Chondrocyte (in vitro differentiated cells): ENCODE measurements at regions not wholly inside any gene's neighbourhood (a gene's known extent, or its start where the extent isn't known, plus 50 kb on each side); places are given as distances from the start of the nearest gene placed in this dataset.

ENCODE experiments used
- DNase-seq: peaks from one replicate; pipeline ENCODE4 v3.0.0; 2021; ENCODE audit warnings: mixed read lengths, low spot score
- H3K27ac Mint-ChIP-seq: one replicate; pipeline ENCODE4 v1.8.0; 2021; ENCODE audit warnings: mild to moderate bottlenecking, moderate library complexity, mixed read lengths; ENCODE audit not compliant: unreplicated experiment
- H3K27me3 Mint-ChIP-seq: 2 replicates; pipeline ENCODE4 v1.8.0; 2021; ENCODE audit warnings: low read depth, mixed read lengths
- H3K36me3 Mint-ChIP-seq: 2 replicates; pipeline ENCODE4 v1.8.0; 2021; ENCODE audit warnings: low read depth, mixed read lengths
- H3K4me1 Mint-ChIP-seq: 2 replicates; pipeline ENCODE4 v1.8.0; 2021; ENCODE audit warnings: low read depth, mild to moderate bottlenecking, mixed read lengths
- H3K4me3 Mint-ChIP-seq: one replicate; pipeline ENCODE4 v1.8.0; 2021; ENCODE audit warnings: mild to moderate bottlenecking, moderate library complexity, mixed read lengths; ENCODE audit not compliant: unreplicated experiment
- H3K9me3 Mint-ChIP-seq: 2 replicates; pipeline ENCODE4 v1.8.0; 2021; ENCODE audit warnings: low read depth, mixed read lengths
- TF ChIP-seq, protein P1 (sequence below): fragments of 200-600 bp; sonication (generic); IDR thresholded peaks from 2 replicates; pipeline ENCODE4 v1.5.0; 2021; ENCODE audit warnings: antibody characterized with exemption, mild to moderate bottlenecking, moderate library complexity

DNA sequence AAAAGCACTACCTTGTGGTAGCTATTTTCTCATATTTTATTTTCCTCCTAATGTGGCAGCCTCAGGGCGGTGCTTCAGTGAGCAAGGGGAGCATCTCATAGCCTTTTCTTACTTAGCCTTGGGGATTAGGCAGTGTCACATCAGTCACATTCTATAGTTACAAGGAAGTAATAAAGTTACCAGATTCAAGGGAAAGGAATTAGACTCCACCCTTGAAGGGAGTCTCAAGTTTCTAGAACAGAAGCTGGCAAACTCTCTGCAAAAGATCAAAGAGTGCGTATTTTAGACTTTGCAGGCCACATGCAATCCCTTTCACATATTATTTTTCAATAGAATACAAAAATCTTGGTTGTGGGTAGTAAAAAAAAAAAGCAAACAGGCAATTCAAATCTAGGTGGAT lies 350.4 kb downstream of the AMY1C start:
- Mint-ChIP-seq H3K27me3 (peaks cover 3% of the 10 kb centered on the region), H3K36me3 (no peaks in the 10 kb centered on the region), H3K9me3 (no peaks in the 10 kb centered on the region), H3K4me1 (no peaks in the 10 kb centered on the region), H3K27ac (no peak overlapping the region), H3K4me3 (no peak overlapping the region)
- TF ChIP-seq, protein P1, sequence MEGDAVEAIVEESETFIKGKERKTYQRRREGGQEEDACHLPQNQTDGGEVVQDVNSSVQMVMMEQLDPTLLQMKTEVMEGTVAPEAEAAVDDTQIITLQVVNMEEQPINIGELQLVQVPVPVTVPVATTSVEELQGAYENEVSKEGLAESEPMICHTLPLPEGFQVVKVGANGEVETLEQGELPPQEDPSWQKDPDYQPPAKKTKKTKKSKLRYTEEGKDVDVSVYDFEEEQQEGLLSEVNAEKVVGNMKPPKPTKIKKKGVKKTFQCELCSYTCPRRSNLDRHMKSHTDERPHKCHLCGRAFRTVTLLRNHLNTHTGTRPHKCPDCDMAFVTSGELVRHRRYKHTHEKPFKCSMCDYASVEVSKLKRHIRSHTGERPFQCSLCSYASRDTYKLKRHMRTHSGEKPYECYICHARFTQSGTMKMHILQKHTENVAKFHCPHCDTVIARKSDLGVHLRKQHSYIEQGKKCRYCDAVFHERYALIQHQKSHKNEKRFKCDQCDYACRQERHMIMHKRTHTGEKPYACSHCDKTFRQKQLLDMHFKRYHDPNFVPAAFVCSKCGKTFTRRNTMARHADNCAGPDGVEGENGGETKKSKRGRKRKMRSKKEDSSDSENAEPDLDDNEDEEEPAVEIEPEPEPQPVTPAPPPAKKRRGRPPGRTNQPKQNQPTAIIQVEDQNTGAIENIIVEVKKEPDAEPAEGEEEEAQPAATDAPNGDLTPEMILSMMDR = no peak
- no peak for DNase-seq

DNA sequence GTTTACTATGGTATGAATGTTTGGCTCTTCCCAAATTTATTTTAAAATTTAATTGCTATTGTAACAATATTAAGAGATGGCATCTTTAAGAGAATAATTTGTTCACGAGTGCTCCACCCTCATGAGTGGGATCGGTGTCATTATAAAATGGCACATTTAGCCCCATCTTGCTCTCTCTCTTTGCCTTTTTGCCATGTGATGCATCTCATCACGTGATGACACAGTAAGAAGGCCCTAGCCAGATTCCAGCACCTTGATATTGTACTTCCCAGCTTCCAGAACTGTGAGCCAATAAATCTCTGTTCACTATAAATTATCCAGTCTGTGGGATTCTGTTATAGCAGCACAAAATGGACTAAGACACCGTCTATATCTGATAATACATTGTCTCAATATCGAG lies 355.8 kb downstream of the AMY1C start:
- H3K27ac Mint-ChIP-seq = no peak overlapping the region
- H3K36me3 Mint-ChIP-seq = no peaks in the 10 kb centered on the region
- H3K27me3 Mint-ChIP-seq = peaks cover 3% of the 10 kb centered on the region
- H3K4me3 Mint-ChIP-seq = no peak overlapping the region
- DNase-seq = no peak
- TF ChIP-seq, protein P1 = no peak
- H3K4me1 Mint-ChIP-seq = no peaks in the 10 kb centered on the region
- no peaks in the 10 kb centered on the region for H3K9me3 Mint-ChIP-seq

GRCh38 chr1:104120525-104120924 lies 370.8 kb downstream of the AMY1C start:
- Mint-ChIP-seq H3K4me3 (no peak overlapping the region), H3K9me3 (no peaks in the 10 kb centered on the region), H3K36me3 (no peaks in the 10 kb centered on the region), H3K4me1 (no peaks in the 10 kb centered on the region), H3K27me3 (peaks cover 9% of the 10 kb centered on the region), H3K27ac (no peak overlapping the region)
- no peak for DNase-seq
- TF ChIP-seq, protein P1 = peak; percentile 62

DNA sequence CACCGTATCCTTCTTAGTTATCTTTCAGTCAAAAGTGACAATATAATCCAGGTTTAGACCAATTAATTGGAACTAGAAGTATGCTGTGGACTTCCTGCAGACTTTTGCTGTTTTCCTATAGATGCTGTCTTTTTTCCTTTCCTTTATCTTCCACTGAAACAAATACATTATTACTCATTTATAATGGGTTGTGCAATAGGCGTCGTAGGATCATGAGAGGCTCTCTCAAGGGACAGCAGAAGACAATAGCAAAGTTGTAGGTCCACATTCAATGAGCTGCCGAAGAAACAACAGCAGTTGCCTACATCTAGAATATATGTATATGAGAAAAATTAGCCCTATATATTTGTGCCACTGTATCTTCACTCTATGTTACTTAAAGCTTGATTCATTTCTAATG lies 371.6 kb downstream of the AMY1C start:
- no peaks in the 10 kb centered on the region for H3K4me1 Mint-ChIP-seq
- TF ChIP-seq, protein P1 = no peak
- no peak overlapping the region for H3K4me3 Mint-ChIP-seq
- no peak overlapping the region for H3K27ac Mint-ChIP-seq
- H3K27me3 Mint-ChIP-seq = peaks cover 9% of the 10 kb centered on the region
- no peaks in the 10 kb centered on the region for H3K36me3 Mint-ChIP-seq
- DNase-seq = no peak
- no peaks in the 10 kb centered on the region for H3K9me3 Mint-ChIP-seq

DNA sequence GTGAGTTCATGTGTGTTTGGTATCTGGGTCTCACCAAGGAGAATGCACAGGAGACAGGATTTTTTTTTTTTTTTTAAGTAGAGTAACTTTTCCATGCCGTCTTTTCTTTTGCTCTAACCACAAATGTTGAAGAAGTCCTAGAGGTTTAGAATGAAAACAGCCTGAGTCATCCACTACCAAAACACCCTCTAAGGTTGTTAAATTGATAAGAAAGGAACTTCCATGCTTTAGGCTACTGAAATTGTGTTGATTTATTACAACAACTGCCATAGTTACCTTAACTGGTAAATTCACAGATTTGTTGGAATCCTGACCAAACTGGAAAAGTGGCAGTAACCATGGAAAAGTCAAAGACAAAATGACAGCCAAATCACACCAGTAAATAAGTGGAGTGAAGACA lies 375.6 kb downstream of the AMY1C start:
- Mint-ChIP-seq H3K27ac (no peak overlapping the region), H3K36me3 (no peaks in the 10 kb centered on the region), H3K27me3 (peaks cover 5% of the 10 kb centered on the region), H3K4me1 (no peaks in the 10 kb centered on the region), H3K4me3 (no peak overlapping the region), H3K9me3 (no peaks in the 10 kb centered on the region)
- TF ChIP-seq, protein P1 = no peak
- no peak for DNase-seq
